A204.1 (cell line): ENCODE measurements at regions not wholly inside any gene's neighbourhood (a gene's known extent, or its start where the extent isn't known, plus 50 kb on each side); places are given as distances from the start of the nearest gene placed in this dataset.

Experiments used
- FAIRE-seq: peaks from 2 replicates; lab custom pipeline; 2012; peaks lifted over from hg19 to GRCh38; lab: Jason Lieb, UNC

DNA sequence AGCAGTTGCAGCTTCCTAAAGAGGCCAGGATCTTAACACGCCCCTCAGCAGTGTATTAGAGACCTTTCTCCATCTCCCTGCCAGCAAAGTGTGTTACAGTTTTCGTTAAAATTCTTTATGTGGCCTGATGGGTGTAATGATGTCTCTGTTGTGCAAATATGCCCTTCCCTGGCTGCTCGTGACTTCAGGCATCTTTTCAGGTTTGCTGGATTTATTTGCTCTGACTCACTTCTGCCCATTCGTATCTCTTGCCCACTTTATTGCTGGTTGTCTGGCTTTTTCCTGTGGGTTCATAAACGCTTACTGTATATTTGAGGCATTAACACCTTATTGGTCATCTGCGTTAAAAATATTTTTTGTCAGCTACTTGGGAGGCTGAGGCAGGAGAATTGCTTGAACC lies 134.5 kb downstream of the ASB1 start:
- FAIRE-seq: no peak

DNA sequence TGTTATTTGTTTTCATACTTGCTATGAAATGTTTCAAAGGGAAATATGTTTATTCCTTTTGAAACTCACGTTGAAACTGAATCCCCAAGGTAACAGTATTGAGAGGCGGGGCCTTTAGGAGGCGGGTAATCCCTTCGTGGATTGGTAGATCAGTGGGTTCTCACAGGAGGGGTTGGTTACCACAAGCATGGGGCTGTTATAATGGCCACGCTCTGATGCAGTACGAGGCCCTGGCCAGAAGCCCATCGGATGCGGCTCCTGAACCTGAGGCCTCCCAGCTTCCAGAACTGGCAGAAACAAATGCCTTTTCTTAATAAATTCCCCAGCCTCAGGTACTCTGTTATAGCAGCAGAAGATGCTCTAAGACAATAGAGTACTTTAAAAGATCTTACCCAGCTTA lies 135.7 kb downstream of the ASB1 start:
- FAIRE-seq: no peak

DNA sequence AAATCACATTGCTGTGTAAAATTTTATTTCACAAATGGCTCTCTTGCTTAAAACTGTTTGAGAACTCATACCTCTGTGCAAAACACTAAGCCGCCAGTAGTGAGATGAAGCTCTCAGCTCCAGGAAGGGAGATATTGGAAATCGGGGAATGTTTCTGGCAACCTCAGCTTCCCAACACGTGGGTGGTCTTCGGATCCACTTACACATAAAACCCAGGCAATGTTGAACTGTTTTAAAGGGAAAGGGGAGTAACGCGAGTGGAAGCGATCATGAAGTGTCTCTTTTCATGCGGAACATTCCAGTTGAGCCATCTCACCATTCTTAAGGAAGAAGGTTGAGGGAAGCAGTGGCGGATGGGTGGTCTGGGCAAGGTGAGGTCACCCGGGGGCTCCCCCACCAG lies 136.8 kb downstream of the ASB1 start:
- FAIRE-seq: no peak

DNA sequence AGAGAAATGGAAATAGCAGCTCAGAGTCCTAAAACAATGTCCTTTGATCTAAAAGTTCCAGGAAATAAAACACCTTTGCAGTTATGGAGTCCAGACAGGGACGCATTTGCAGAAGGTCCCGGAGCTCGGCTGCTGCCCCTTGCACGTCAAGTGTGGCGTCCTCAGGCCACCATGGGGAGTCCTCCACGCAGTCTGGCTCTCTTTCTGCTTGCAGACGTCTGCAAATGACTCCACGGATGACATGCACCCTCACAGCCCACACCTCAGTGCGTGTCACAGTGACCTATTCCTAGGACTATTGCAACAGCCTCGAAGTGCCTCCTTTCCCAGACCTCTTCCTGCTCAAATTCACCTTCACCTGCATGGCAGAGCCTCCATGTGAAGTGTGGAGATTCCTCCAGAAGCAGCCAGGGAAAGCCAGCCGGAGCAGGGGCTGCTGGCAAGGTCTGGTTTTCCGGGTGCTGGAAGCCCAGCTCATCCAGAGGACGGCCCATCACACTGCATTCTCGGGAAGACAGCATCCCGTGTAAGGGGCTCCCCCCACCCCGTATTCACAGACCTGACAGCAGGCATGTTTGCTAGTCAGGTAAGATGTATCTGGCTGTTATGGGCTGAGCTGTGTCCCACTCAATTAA lies 137.7 kb downstream of the ASB1 start:
- FAIRE-seq: no peak

DNA sequence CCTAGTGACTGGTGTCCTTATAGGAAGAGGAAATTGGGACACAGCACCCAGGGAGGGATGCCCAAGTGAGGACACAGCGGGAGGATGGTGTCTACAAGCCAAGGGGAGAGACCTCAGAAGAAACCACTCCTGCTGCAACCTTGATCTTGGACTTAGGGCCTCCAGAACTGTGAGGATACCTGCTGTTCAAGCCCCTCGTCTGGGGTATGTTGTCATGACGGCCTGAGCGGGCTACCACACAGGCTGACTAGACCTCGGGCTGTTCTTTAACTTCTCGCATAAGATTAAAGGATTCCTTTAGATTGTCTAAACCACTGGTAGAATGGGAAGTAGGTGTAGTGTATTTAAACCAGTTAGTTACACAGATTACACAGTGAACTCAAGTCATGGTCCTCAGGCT lies 138.3 kb downstream of the ASB1 start:
- FAIRE-seq: no peak

DNA sequence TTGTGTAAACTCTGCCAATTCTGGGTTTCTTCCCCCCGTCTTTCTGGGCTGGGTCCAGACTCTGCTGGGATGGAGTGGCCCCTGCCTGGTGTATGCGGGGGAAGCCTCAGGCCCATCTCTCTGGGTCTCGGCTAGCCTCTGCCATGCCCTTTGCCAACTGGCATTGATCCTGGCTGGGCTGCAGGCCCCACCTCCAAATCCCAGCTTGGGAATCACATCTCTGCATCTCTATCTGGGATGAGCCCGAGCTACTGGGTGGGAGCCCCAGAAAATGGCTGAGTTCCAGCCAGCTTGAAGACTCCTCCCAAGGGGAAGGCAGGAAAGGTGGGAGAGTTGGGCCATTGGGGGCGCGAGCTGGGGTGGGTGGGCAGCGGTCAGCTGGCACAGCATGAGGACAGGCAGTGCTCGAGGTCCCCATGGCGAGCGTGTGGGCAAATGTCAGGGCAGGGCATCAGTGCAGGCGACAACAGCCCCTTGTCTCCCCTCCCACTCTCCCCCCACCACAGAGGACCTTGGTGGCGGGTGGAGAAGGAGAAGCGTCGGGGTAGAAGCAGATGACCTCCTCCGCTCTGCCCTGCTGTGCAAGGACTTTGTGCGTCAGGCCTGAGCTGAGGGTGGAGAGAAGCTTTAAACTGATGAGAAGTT lies 139.4 kb downstream of the ASB1 start:
- FAIRE-seq: no peak

DNA sequence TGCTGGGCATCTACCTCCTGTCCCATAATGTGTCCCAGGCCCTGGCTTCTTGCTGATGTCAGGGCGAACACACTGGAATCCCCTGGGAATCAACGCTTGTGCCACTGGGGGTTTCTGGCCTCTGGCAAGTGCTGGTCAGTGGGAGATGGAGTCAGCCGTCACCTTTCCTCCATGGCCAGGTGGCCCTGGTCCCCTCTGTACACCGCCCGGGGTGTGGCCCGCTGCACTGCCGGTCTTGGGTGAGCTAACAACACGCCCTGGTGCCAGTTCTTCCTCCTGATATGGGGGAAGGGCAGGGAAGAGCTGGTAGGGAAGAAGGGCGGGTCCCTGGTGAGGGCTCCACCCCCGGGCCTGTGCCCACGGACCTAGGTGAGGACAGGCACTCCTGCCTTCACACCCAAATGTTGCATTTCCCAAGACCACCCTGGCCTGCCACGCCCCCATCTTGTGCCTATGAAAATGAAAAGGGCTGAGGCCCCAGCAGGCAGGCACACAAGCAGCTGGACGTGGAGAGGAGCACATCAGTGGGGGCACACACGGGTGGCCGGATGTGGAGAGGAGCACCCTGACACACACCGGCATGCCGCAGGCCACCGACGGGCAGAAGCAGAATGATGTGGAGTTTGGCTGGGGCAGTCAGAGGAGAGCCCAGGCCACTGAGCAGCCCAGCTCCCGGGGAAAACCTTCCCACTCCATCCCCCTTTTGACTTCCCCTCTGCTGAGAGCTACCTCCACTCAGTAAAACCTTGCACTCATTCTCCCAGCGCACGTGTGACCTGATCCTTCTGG lies 140.5 kb downstream of the ASB1 start:
- FAIRE-seq: no peak

DNA sequence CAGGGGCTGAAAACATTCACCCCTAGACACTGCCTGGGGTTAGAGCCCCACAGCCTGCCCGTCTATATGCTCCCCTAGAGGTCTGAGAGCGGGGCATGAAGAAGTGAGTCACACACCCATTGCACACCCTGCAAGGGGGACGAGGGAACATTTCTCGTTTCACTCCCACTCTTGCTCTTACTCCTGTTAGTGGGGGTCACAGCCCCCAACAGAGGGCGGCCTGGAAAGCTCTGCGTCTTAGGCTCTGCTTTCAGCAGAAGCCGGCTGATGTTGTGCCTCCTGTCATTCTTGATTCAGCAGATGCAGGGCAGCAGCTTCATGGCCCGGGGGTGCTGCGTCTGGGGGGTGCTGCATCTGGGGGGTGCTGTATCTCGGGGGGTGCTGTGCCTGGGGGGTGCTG lies 141.3 kb downstream of the ASB1 start:
- no peak for FAIRE-seq

DNA sequence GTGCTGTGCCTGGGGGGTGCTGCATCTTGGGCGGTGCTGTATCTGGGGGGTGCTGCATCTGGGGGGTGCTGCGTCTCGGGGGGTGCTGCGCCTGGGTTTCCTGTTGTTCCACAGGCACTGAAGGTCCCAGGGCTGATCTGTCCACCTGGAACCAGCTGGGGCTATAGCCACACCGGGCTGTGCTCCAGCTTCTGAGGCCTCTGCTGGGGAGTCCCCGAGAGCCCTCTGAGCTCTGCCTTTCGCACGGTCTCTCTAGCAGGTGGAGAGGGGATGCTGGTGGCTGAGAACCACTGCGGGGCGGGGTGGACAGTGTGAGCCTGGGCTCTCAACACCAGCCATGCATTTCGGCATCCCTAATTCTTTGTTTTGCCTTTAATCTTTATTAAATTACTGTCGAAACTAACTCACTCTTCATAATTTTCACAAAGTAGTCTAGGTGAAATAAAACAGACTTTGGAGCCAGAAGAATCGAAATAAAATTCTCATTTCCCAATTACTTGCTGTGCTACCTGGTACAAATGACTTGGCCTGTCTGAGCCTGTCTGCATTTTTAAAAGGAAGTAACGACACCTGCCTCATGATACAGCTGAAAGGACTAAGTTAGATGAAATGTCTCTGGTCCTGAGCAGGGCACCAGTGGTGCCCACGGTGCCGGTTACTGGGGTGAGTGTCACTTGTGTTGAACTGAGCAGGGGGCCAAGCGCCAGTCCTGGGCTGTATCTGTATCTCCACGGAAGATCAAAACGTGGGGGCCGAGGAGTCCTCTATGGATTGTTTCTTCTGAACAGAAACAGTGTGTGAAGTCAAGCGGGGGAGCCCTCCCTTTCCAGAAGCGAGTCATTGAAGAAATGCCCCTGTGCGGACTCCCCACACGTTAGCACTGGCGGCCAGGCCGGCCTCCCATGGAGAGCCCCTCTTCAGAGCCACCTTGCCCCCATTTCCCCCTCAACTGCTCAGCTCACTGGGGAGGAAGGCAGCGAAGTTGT lies 142.0 kb downstream of the ASB1 start:
- no peak for FAIRE-seq

DNA sequence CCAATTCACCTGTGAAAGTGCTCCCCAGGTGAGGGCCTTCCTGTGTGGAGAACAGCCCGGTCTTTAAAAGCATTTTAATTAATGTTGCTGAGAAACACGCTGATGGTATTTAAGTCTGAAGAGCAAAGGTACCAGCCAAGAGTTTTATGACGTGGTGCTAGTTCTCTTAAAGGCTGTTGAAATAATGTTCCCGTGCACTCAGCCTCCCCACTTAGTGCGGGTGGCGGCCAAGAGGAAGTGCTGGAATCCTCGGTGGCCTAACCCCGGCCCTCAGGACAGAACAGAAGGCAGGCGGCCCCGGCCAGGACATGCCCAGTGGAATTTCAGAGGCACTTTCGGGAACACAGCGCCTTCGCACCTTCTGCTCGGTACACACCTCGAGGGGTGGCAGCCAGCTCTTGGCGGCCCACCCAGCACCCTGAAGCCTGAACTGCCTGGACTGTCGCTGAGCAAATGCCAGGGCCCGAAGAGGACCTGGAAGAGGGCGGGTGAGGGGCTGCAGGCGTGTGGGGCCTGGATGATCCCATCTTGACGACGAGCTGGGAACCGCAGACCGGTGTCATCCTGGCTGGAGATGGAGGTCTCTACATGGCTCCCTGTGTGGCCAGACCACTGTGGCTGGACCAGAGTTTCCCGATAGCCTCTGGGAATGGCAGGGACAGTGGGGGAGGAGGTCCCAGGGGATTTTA lies 142.9 kb downstream of the ASB1 start:
- no peak for FAIRE-seq

DNA sequence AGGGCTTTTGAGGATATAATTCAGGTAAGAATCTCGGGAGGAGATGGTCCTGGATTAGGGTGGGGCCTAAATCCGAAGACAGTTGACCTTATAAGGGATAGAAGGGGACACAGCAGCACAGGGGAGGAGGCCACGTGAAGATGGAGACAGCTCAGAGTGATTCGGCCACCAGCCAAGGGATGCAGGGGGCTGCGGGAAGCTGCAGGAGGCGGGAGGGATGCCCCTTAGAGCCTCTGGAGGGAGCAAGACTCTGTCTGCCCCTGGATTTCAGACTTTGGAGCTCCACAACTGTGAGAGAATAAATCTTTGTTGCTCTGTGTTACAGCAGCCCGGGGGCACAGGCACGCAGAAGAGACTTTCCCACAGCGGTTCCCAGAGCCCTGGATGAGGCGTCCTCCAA lies 143.7 kb downstream of the ASB1 start:
- FAIRE-seq: no peak

DNA sequence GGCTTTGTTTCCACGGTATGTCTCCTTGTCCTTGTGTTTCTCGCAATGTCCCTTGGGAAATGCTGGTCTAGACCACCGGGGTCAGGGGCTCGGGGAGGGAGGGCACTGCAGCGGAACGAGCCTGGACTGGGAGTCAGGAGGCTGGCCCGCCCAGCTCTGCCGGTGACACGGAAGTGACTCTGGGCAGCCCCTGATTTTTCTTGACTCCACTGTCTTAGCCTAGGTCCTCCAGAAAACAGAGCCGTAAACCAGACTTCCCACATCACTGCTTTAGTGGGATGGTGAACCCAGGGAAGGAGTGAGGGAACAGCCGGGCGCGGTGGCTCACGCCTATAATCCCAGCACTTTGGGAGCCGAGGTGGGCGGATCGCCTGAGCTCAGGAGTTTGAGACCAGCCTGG lies 144.2 kb downstream of the ASB1 start:
- no peak for FAIRE-seq

DNA sequence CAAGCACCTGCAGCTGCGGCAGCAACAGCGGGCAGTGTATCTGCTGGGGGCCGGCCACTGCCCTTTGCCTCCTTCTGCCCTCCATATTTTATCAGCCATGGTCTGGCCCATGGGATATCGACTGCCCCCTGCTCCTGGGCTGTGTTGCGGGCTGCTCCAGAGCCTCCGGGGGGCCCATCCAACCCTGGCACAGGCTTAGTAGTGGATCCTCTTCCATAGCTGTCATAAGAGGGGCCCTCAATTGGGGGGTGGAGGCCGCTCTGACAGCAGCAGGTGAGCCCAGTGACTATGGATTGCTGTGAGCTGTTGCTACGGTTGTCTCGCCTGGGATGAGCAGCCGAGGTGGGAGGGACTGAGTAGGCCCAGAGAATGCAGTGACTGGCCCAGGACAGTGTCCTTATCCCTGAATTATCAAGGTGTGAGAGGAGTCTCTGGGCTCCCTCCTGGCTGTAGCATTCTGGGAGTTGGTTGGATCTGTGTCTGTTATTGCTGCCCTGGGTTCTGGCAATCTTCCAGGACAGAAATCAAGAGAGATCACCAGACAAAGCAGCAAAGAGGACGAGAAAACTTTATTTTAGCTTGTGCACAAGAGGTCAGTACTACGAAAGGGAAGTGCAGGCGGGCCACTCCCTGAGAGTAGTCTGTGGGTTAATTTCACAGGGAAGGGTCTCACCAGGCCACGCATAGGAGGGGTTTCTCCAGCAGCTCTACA lies 145.1 kb downstream of the ASB1 start:
- no peak for FAIRE-seq

DNA sequence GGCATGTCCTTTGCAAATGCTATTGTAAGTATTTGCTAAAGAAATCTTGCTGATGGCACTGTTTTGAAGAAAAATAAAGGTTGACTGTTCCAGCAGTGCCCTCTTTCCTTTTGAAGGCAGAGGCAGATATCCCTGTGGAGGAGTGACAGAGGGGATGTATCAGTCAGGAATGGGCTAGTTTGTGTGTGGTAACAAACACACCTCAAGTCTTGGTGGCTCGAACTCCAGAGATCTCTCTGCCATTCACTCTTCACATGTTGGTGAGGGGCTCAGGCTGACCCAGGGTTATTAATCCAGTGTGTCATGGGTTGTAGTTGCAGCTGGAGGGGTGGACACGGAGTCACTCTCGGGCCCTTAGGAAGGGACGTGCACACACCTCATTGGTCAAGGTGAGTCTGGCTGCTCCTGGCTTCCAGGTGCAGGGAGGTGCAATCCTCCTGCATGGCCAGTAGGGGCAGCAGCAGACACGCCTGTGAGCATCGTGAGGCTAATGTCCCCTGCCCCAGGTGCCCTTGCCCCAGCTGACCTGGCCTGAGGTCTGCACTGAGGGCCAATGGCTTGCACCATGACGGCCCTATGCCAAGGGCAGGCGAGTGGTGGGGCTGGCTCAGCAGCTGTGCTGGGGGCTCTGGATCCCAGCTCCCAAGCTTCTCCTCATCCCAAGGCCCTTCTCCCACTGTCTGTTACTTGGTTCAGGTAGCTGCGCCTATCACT lies 146.5 kb downstream of the ASB1 start:
- FAIRE-seq: no peak

DNA sequence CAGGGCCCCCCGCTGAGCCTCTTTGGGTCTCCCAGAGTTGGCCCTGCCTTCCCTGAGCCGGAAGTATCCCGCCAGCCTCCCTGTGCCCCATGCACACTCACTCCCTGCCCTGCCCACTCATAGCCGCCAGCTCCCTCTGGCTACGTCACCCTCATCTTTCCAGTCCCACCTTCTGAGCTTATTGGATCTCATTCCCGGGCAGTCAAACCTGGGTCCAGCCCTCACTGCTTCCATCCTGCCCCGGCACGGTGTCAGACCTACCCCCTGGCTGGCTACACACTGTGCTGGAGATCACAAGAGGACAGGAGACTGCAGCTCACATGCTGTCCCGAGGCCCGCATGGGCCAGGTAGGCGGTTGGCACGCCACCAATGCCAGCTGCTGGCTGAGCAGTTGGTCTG lies 147.2 kb downstream of the ASB1 start:
- no peak for FAIRE-seq

DNA sequence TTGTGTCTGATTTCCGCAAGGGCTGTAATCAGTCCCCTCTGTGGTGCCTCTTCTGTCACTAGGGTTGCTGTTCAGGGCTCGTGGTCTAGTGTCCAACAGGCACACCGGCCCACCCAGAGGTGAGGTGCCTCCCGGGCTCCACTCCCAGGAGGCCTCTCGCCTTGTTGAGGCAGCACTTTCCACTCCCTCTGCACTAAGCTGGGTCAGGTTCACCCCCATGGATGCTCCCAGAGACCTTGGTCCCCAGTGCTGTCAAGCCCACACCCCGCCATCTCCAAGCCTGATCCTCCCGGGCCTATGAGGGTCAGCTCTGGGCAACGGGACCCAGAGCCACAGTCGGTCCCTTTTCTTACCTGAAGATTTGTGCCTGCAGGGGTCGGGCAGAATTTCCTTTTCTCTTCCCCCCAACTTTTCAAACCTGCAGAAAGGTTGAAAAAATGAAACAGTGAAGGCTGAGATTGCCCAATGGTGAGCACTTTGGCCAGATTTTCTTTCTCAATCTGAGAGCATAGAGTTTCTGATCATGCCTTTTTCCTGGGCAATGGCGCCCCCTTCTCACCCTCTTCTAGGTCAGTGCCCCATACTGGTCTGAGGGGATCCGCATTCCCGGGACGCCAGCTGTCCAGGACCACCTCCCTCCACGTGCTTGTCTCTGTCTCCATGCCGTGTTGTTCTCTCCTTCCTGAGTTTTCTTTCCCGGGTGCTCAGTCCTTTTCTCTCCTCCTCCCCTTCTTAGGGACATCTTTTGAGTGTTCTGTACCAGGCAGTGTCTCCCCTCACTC lies 148.0 kb downstream of the ASB1 start:
- FAIRE-seq: no peak

DNA sequence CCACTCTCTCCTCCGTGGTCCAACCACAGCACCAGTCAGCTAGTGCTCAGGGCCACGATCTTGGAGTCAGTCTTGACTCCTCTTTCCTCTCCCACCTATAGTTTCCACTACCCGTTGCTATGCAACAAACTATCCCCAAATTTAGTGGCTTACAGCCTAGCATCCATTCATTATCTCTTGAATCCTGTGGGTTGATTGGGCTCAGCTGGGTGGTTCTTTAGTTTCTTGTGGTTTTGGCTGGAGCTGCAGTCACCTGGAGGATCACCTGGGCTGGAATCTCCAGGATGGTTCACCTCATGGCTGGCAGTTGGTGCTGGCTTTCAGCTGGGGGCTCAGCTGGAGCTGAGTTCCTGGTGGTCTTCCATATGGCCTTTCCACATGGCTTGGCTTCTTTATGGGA lies 149.9 kb downstream of the ASB1 start:
- FAIRE-seq: no peak

DNA sequence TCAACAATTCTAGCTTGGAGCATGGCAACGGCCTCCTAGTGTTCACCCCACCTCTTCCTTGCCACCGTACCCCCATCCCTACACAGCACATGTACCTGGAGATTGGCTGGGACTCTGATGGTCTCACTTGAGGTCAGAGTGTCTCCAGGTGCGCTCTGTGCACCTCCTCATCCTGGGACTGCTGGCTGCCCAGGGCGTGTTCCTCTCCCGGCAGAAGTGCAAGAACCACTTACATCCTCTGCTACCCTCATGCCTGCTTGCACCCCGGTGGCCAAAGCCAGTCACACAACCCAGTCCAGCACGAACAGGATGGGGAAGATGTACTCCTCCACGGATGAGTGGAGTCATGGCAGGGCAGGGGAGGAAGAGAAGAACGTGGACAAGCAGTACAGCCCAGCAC lies 151.5 kb downstream of the ASB1 start:
- FAIRE-seq: no peak

DNA sequence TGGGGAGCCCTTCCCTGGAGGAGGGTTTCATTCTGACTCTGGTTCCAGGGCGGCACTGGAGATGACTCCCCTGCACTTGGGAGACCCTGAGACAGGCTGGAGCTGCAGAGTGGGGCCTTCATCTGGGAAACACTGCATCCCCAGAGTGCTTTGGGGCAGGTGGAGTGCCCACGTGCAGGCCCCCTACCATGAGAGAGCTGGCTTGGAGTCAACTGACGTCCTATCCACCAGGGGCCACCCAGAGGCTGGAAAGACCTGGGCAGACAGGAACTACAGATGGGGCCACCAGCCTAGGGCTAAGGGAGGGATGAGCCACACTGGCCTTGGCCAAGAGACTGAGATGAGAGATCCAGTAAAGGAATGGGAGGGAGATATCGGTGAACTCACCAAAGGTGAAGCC lies 153.8 kb downstream of the ASB1 start:
- FAIRE-seq: no peak

DNA sequence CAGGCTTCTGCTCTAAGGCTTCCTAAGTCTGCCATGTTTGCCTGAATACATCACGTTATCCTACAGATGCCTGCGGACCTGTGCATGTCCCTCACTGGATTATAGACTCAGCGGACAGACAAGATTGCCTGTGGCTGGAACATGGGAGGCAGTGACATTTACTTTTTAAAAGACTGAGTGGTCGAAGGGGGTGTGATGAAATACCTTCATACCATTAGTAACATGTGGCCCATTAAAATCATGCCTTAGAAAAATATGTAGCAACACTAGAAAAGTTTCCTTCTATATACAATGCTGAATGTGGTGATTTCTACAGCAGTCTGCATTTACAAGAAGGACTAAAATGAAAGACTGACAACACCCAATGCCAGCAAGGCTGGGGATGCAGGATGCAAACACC lies 154.4 kb downstream of the ASB1 start:
- no peak for FAIRE-seq
